NT2/D1 (cell line): ENCODE measurements at regions not wholly inside any gene's neighbourhood (a gene's known extent, or its start where the extent isn't known, plus 50 kb on each side); places are given as distances from the start of the nearest gene placed in this dataset.

Experiments
- SUZ12 ChIP-seq: IDR thresholded peaks from 2 replicates; pipeline ENCODE4 v1.6.1; 2011; ENCODE audit not compliant: insufficient read length, insufficient read depth; ENCODE audit errors: extremely low read depth
- YY1 ChIP-seq: IDR thresholded peaks from 2 replicates; pipeline ENCODE4 v1.6.1; 2011; ENCODE audit not compliant: insufficient read length, insufficient read depth
- ZNF274 ChIP-seq: IDR thresholded peaks from 2 replicates; pipeline ENCODE4 v1.6.1; 2011; ENCODE audit warnings: mild to moderate bottlenecking, low read depth, low read length

- TF ChIP-seq ZNF274: no peak
- no peak for TF ChIP-seq YY1
- TF ChIP-seq SUZ12: no peak
These were observed 115.4 kb downstream of the BRD1 start for GRCh38 chr22:49712195-49712791.
